Calu3 (cell line): ENCODE measurements at regions not wholly inside any gene's neighbourhood (a gene's known extent, or its start where the extent isn't known, plus 50 kb on each side); places are given as distances from the start of the nearest gene placed in this dataset.

Experiments
- BruUV-seq: library from RNA; stranded (reverse); fragments of 400-500 nt; replicated peaks from 2 replicates; lab custom pipeline; 2021; lab: Mats Ljungman, UMichigan
- CTCF ChIA-PET: fragments of 300-600 bp; sonication (Branson Sonifier 250); formaldehyde crosslinking; loops from one replicate; lab custom pipeline; 2022; ENCODE audit warnings: antibody characterized with exemption; lab: Charles Lee
- DNase-seq: peaks from one replicate; pipeline ENCODE4 v3.0.0; 2022
- H3K27ac Mint-ChIP-seq: one replicate; pipeline ENCODE4 v1.8.0; 2022; ENCODE audit warnings: mixed read lengths; ENCODE audit not compliant: unreplicated experiment
- H3K27me3 Mint-ChIP-seq: one replicate; pipeline ENCODE4 v1.8.0; 2022; ENCODE audit warnings: mixed read lengths; ENCODE audit not compliant: unreplicated experiment
- H3K36me3 Mint-ChIP-seq: one replicate; pipeline ENCODE4 v1.8.0; 2022; ENCODE audit warnings: mild to moderate bottlenecking, moderate library complexity, mixed read lengths; ENCODE audit not compliant: insufficient read depth, unreplicated experiment
- H3K4me1 Mint-ChIP-seq: one replicate; pipeline ENCODE4 v1.8.0; 2022; ENCODE audit warnings: mild to moderate bottlenecking, low read depth, mixed read lengths; ENCODE audit not compliant: unreplicated experiment
- H3K4me3 Mint-ChIP-seq: one replicate; pipeline ENCODE4 v1.8.0; 2022; ENCODE audit warnings: mild to moderate bottlenecking, low read depth, moderate library complexity, mixed read lengths; ENCODE audit not compliant: unreplicated experiment
- H3K9me3 Mint-ChIP-seq: one replicate; pipeline ENCODE4 v1.8.0; 2022; ENCODE audit warnings: low read depth, mixed read lengths; ENCODE audit not compliant: unreplicated experiment
- CTCF ChIP-seq: fragments of 200-600 bp; IDR thresholded peaks from one replicate; pipeline ENCODE4 v1.8.0; 2022; ENCODE audit warnings: antibody characterized with exemption; ENCODE audit not compliant: unreplicated experiment
- intact Hi-C: fragments of 100-400 bp; cut with micrococcal nuclease; formaldehyde crosslinking; loops from one replicate; pipeline ENCODE4 v1.10.0; 2022; ENCODE audit not compliant: unreplicated experiment

- Mint-ChIP-seq H3K27ac (no peak overlapping the region), H3K4me3 (no peak overlapping the region), H3K9me3 (no peaks in the 10 kb centered on the region), H3K27me3 (no peaks in the 10 kb centered on the region), H3K4me1 (no peaks in the 10 kb centered on the region), H3K36me3 (peaks cover 7% of the 10 kb centered on the region)
- no peak for DNase-seq
- no peak for TF ChIP-seq CTCF
- no TSS peak for BruUV-seq
- CTCF ChIA-PET, result interaction anchor here (0.8 kb wide), 1 partner anchor 120 kb away, joined by 5 read pairs; no protein-coding TSS in a partner anchor
- intact Hi-C loops, result no loop called here
Observed at GRCh38 chr9:129455151-129455995, 165.5 kb downstream of the C9orf50 start.

- BruUV-seq, result no TSS peak
- no peak overlapping the region for H3K27ac Mint-ChIP-seq
- H3K9me3 Mint-ChIP-seq, result no peaks in the 10 kb centered on the region
- CTCF ChIA-PET, result no interaction called here
- H3K4me1 Mint-ChIP-seq, result no peaks in the 10 kb centered on the region
- DNase-seq, result no peak
- H3K36me3 Mint-ChIP-seq, result peaks cover 4% of the 10 kb centered on the region
- H3K27me3 Mint-ChIP-seq, result no peaks in the 10 kb centered on the region
- TF ChIP-seq CTCF, result no peak
- H3K4me3 Mint-ChIP-seq, result no peak overlapping the region
- intact Hi-C loops, result no loop called here
Observed at GRCh38 chr9:129454467-129455067, 166.3 kb downstream of the C9orf50 start.

DNA sequence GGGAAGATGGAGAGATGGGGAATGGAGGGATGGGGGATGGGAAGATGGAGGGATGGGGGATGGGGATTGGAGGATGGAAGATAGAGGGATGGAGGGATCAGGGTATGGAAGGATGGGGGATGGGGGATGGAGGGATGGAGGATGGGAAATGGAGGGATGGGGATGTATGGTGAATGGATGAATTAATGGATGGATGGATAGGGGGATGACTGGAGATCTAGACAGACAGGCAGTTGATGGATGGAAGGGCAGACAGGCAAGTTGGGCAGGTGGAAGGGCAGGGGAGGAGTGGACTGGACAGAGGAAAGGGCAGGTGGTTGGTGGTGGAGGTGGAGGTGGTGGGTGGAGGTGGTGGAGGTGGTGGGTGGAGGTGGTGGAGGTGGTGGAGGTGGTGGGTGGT, 167.2 kb downstream of the C9orf50 start:
- DNase-seq, result no peak
- BruUV-seq, result no TSS peak
- intact Hi-C loops, result no loop called here
- H3K27me3 Mint-ChIP-seq, result no peaks in the 10 kb centered on the region
- no peak for TF ChIP-seq CTCF
- no peak overlapping the region for H3K4me3 Mint-ChIP-seq
- CTCF ChIA-PET, result no interaction called here
- H3K27ac Mint-ChIP-seq, result no peak overlapping the region
- no peaks in the 10 kb centered on the region for H3K4me1 Mint-ChIP-seq
- H3K9me3 Mint-ChIP-seq, result no peaks in the 10 kb centered on the region
- H3K36me3 Mint-ChIP-seq, result peaks cover 8% of the 10 kb centered on the region

GRCh38 chr9:129451669-129452068, 169.2 kb downstream of the C9orf50 start:
- BruUV-seq, result no TSS peak
- CTCF ChIA-PET, result no interaction called here
- Mint-ChIP-seq H3K4me3 (no peak overlapping the region), H3K27ac (no peak overlapping the region), H3K27me3 (no peaks in the 10 kb centered on the region), H3K4me1 (no peaks in the 10 kb centered on the region), H3K9me3 (no peaks in the 10 kb centered on the region), H3K36me3 (peaks cover 8% of the 10 kb centered on the region)
- intact Hi-C loops, result no loop called here
- no peak for TF ChIP-seq CTCF
- DNase-seq, result no peak
